GM20000 (cell line): ENCODE measurements at regions not wholly inside any gene's neighbourhood (a gene's known extent, or its start where the extent isn't known, plus 50 kb on each side); places are given as distances from the start of the nearest gene placed in this dataset.

Source experiments
- DNase-seq: peaks from one replicate; pipeline ENCODE4 v3.0.0; 2012; ENCODE audit warnings: low spot score
- TF ChIP-seq, protein P1 (sequence below): IDR thresholded peaks from 2 replicates; pipeline ENCODE4 v1.5.1; 2012; ENCODE audit warnings: mild to moderate bottlenecking, control low read depth; ENCODE audit errors: extremely low read depth, missing control alignments

GRCh38 chr1:29782846-29783507 is 546.7 kb downstream of the PTPRU start:
- TF ChIP-seq, protein P1, sequence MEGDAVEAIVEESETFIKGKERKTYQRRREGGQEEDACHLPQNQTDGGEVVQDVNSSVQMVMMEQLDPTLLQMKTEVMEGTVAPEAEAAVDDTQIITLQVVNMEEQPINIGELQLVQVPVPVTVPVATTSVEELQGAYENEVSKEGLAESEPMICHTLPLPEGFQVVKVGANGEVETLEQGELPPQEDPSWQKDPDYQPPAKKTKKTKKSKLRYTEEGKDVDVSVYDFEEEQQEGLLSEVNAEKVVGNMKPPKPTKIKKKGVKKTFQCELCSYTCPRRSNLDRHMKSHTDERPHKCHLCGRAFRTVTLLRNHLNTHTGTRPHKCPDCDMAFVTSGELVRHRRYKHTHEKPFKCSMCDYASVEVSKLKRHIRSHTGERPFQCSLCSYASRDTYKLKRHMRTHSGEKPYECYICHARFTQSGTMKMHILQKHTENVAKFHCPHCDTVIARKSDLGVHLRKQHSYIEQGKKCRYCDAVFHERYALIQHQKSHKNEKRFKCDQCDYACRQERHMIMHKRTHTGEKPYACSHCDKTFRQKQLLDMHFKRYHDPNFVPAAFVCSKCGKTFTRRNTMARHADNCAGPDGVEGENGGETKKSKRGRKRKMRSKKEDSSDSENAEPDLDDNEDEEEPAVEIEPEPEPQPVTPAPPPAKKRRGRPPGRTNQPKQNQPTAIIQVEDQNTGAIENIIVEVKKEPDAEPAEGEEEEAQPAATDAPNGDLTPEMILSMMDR: no peak
- no peak for DNase-seq

- TF ChIP-seq, protein P1: no peak
- no peak for DNase-seq
Measured at GRCh38 chr1:29779146-29779545, 542.8 kb downstream of the PTPRU start.

GRCh38 chr1:29777522-29777921 is 541.2 kb downstream of the PTPRU start:
- TF ChIP-seq, protein P1: no peak
- no peak for DNase-seq

DNA sequence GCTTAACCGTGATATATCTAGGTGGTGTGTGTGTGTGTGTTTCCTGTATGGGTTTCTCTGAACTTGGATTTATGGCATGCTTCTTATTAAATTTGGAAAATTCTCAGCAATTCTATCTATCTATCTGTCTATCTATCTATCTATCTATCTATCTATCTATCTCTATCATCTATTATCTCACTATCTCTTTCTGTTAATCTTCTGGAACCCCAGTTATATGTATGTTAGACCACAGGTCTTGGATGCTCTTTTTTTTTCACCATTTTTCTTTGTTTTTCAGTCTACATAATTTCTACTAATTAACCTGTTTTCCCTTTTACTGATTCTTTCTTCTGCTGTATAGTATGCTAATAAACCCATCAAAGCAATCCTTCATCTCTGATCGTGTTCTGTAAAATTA is 538.0 kb downstream of the PTPRU start:
- DNase-seq: no peak
- TF ChIP-seq, protein P1: no peak

GRCh38 chr1:29772584-29773100 is 536.3 kb downstream of the PTPRU start:
- no peak for DNase-seq
- TF ChIP-seq, protein P1: no peak

- TF ChIP-seq, protein P1: no peak
- no peak for DNase-seq
Measured at GRCh38 chr1:29767769-29768425, 531.6 kb downstream of the PTPRU start.

DNA sequence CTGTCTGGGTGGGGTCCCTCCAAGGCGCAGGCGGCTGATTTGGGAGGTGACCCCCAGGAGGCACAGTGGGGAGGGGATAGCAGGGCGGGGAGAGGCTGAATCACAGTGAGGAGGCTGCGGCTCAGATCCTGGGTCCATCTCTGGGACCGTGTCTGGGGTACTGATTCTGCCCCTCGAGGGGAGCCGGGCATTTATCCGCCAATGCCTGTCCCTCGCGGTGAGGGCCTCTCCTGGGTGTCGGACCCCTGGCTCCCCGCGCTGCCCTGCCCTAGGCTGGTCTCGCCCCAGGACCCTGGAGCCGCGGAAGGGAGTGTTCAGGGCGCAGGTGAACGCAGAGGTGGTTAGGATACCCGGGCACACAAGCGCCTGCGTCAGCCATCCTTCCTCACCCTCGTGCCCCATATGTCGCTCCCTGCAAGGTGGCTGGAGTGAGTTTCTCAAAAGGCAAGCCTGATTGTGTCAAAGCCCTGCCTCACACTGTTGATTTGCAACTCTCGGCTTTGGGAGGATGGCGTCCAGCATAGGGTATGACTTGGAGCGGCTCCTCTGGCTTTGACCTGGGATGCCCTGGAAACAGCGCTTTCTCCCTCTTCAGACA is 530.9 kb downstream of the PTPRU start:
- DNase-seq: no peak
- TF ChIP-seq, protein P1: no peak
